Activated CD4-positive, alpha-beta memory T cell treated with anti-CD3 and anti-CD28 coated beads, Interleukin-2, amount 10 ng/mL, durations not matched to agents 7 days and 5 days (primary cell): ENCODE measurements at regions not wholly inside any gene's neighbourhood (a gene's known extent, or its start where the extent isn't known, plus 50 kb on each side); places are given as distances from the start of the nearest gene placed in this dataset.

ENCODE experiments used
- CTCF ChIA-PET: fragments of 350-600 bp; sonication (Branson Sonifier 250); formaldehyde crosslinking; loops from one replicate; lab custom pipeline; 2021; ENCODE audit warnings: antibody characterized with exemption, inconsistent platforms; lab: Charles Lee
- POLR2A ChIA-PET: fragments of 350-600 bp; sonication (Branson Sonifier 250); formaldehyde crosslinking; loops from one replicate; lab custom pipeline; 2021; ENCODE audit warnings: antibody characterized with exemption; lab: Charles Lee
- DNase-seq: peaks from one replicate; pipeline ENCODE4 v3.0.0-alpha.2; 2020
- H3K27ac Mint-ChIP-seq: one replicate; pipeline ENCODE4 v1.8.0; 2021; ENCODE audit warnings: mild to moderate bottlenecking, mixed read lengths
- H3K27me3 Mint-ChIP-seq: one replicate; pipeline ENCODE4 v1.8.0; 2021; ENCODE audit warnings: mixed read lengths
- H3K36me3 Mint-ChIP-seq: one replicate; pipeline ENCODE4 v1.8.0; 2021; ENCODE audit warnings: low read depth, mixed read lengths
- H3K4me1 Mint-ChIP-seq: one replicate; pipeline ENCODE4 v1.8.0; 2021; ENCODE audit warnings: mixed read lengths
- H3K4me3 Mint-ChIP-seq: one replicate; pipeline ENCODE4 v1.8.0; 2021; ENCODE audit warnings: mild to moderate bottlenecking, mixed read lengths
- H3K9me3 Mint-ChIP-seq: one replicate; pipeline ENCODE4 v1.8.0; 2021; ENCODE audit warnings: mixed read lengths

- CTCF ChIA-PET = interaction anchor here (0.5 kb wide), 1 partner anchor 471 kb away, joined by 4 read pairs; no protein-coding TSS in a partner anchor
- DNase-seq = no peak
- Mint-ChIP-seq H3K36me3 (no peaks in the 10 kb centered on the region), H3K4me1 (no peaks in the 10 kb centered on the region), H3K4me3 (no peak overlapping the region), H3K27ac (no peak overlapping the region), H3K27me3 (peaks cover 4% of the 10 kb centered on the region), H3K9me3 (no peaks in the 10 kb centered on the region)
- POLR2A ChIA-PET = no interaction called here
These were observed 123.2 kb upstream of the SLC30A5 start for GRCh38 chr5:68970617-68971016.

GRCh38 chr5:68973696-68974095, 120.1 kb upstream of the SLC30A5 start:
- Mint-ChIP-seq H3K36me3 (no peaks in the 10 kb centered on the region), H3K4me1 (no peaks in the 10 kb centered on the region), H3K9me3 (no peaks in the 10 kb centered on the region), H3K27ac (no peak overlapping the region), H3K4me3 (no peak overlapping the region), H3K27me3 (peaks cover 6% of the 10 kb centered on the region)
- POLR2A ChIA-PET = no interaction called here
- no peak for DNase-seq
- CTCF ChIA-PET = no interaction called here

DNA sequence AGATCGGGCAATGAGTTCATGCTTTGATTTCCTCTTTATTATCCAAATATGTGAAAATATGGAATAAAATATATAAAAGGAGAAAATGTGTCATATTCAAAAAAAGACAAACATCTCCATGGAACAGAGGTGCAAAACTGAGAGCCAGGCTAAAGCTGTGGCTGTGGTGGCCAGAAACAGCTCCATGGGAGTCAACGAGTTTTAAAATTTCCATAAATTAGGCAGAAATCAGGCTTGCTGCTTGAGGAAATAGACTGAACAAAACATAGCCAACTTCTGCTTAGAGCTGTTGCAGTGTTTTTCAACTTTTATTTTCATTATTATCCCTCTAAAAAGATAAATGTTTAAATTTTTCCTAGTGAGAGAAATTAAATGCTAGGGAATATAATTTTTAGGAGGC, 110.8 kb upstream of the SLC30A5 start:
- Mint-ChIP-seq H3K4me3 (no peak overlapping the region), H3K9me3 (no peaks in the 10 kb centered on the region), H3K27me3 (peaks cover 25% of the 10 kb centered on the region), H3K27ac (no peak overlapping the region), H3K36me3 (no peaks in the 10 kb centered on the region), H3K4me1 (no peaks in the 10 kb centered on the region)
- ChIA-PET POLR2A (no interaction called here), CTCF (no interaction called here)
- DNase-seq = no peak

GRCh38 chr5:68983959-68984358, 109.9 kb upstream of the SLC30A5 start:
- no peak for DNase-seq
- Mint-ChIP-seq H3K27ac (no peak overlapping the region), H3K36me3 (no peaks in the 10 kb centered on the region), H3K4me1 (no peaks in the 10 kb centered on the region), H3K4me3 (no peak overlapping the region), H3K27me3 (peaks cover 19% of the 10 kb centered on the region), H3K9me3 (no peaks in the 10 kb centered on the region)
- CTCF ChIA-PET = no interaction called here
- POLR2A ChIA-PET = no interaction called here

GRCh38 chr5:68991279-68992084, 102.3 kb upstream of the SLC30A5 start:
- H3K27me3 Mint-ChIP-seq = peaks cover 3% of the 10 kb centered on the region
- no peak overlapping the region for H3K4me3 Mint-ChIP-seq
- H3K36me3 Mint-ChIP-seq = no peaks in the 10 kb centered on the region
- peaks cover 17% of the 10 kb centered on the region for H3K4me1 Mint-ChIP-seq
- H3K27ac Mint-ChIP-seq = no peak overlapping the region
- no peak for DNase-seq
- ChIA-PET CTCF (no interaction called here), POLR2A (no interaction called here)
- no peaks in the 10 kb centered on the region for H3K9me3 Mint-ChIP-seq

DNA sequence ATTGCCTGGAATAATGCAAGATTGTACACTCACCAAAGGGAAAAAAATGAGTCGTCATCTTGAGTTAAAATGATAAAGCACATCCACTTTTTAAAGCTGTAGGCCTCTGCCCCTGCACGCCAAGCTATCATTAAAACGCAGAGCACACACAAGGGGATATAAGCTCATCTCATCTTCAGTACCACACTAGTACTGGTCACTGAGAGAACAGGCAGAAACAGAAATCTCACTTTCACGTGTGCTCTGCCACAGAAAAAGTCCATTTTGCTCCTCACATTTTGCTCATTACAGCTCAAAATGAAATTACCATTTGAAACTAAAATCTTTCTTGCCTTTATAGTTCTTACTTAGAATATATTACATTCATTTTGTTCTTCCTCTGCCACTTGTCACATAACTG, 99.2 kb upstream of the SLC30A5 start:
- Mint-ChIP-seq H3K27ac (no peak overlapping the region), H3K4me3 (no peak overlapping the region), H3K9me3 (no peaks in the 10 kb centered on the region), H3K4me1 (peaks cover 17% of the 10 kb centered on the region), H3K27me3 (peaks cover 3% of the 10 kb centered on the region), H3K36me3 (no peaks in the 10 kb centered on the region)
- ChIA-PET CTCF (no interaction called here), POLR2A (no interaction called here)
- DNase-seq = no peak

GRCh38 chr5:68995845-68996545, 97.8 kb upstream of the SLC30A5 start:
- POLR2A ChIA-PET = no interaction called here
- Mint-ChIP-seq H3K4me1 (peaks cover 17% of the 10 kb centered on the region), H3K36me3 (no peaks in the 10 kb centered on the region), H3K9me3 (no peaks in the 10 kb centered on the region), H3K4me3 (no peak overlapping the region), H3K27me3 (no peaks in the 10 kb centered on the region), H3K27ac (no peak overlapping the region)
- CTCF ChIA-PET = no interaction called here
- DNase-seq = no peak

DNA sequence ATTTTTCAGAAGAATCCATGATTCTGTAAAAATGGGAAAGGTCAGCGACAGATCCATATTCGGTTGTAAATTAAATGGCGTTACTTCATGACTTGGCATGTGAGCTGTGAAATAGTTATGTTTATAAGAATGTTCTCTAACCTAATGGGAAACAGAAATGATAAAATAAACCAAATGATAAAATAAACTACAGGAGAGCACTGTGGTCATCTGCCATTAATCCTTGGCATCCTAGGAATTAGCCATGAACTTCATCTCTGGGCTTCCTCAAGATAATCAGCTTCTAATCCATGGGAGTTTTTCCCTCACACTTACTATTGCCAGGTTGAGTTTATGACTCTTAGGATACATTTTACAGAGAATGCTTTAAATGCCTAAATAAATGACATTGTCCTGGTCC, 94.6 kb upstream of the SLC30A5 start:
- H3K36me3 Mint-ChIP-seq = no peaks in the 10 kb centered on the region
- DNase-seq = no peak
- no peaks in the 10 kb centered on the region for H3K9me3 Mint-ChIP-seq
- H3K4me3 Mint-ChIP-seq = no peak overlapping the region
- H3K27ac Mint-ChIP-seq = no peak overlapping the region
- peaks cover 15% of the 10 kb centered on the region for H3K4me1 Mint-ChIP-seq
- ChIA-PET CTCF (interaction anchor here (0.9 kb wide), 1 partner anchor 8 kb away, joined by 3 read pairs; no protein-coding TSS in a partner anchor), POLR2A (no interaction called here)
- H3K27me3 Mint-ChIP-seq = peaks cover 3% of the 10 kb centered on the region

GRCh38 chr5:69000216-69000919, 93.4 kb upstream of the SLC30A5 start:
- H3K4me3 Mint-ChIP-seq = no peak overlapping the region
- H3K36me3 Mint-ChIP-seq = no peaks in the 10 kb centered on the region
- no peak for DNase-seq
- no peaks in the 10 kb centered on the region for H3K9me3 Mint-ChIP-seq
- H3K27ac Mint-ChIP-seq = no peak overlapping the region
- POLR2A ChIA-PET = no interaction called here
- peaks cover 8% of the 10 kb centered on the region for H3K27me3 Mint-ChIP-seq
- H3K4me1 Mint-ChIP-seq = peaks cover 9% of the 10 kb centered on the region
- CTCF ChIA-PET = no interaction called here

DNA sequence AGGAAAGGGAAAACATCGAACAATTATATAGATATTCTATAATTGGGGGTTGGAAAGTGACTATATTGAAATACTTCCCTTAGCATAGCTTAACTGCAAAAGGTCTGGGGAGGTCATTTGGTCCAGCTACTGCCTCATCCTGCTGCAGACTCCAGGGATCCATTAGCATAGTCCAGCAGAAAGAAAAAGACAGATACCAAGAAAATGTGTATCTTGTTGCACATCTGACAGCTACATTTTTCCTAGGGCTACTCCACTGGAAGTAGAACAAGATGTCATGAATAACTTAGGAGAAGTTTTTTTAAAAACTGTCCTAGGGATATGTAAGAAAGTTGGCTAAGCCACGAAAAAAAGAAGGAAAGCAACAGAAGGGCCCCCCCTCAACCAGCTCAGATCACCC, 92.9 kb upstream of the SLC30A5 start:
- DNase-seq = no peak
- Mint-ChIP-seq H3K9me3 (no peaks in the 10 kb centered on the region), H3K27ac (no peak overlapping the region), H3K36me3 (no peaks in the 10 kb centered on the region), H3K27me3 (peaks cover 8% of the 10 kb centered on the region), H3K4me1 (peaks cover 3% of the 10 kb centered on the region), H3K4me3 (no peak overlapping the region)
- ChIA-PET CTCF (no interaction called here), POLR2A (no interaction called here)

- DNase-seq = no peak
- H3K36me3 Mint-ChIP-seq = no peaks in the 10 kb centered on the region
- no peaks in the 10 kb centered on the region for H3K9me3 Mint-ChIP-seq
- no peak overlapping the region for H3K27ac Mint-ChIP-seq
- H3K4me3 Mint-ChIP-seq = no peak overlapping the region
- H3K27me3 Mint-ChIP-seq = peaks cover 14% of the 10 kb centered on the region
- ChIA-PET POLR2A (no interaction called here), CTCF (no interaction called here)
- H3K4me1 Mint-ChIP-seq = no peaks in the 10 kb centered on the region
These were observed 92.2 kb upstream of the SLC30A5 start for GRCh38 chr5:69001627-69002026.

- DNase-seq = no peak
- H3K4me1 Mint-ChIP-seq = no peaks in the 10 kb centered on the region
- H3K27ac Mint-ChIP-seq = no peak overlapping the region
- H3K36me3 Mint-ChIP-seq = no peaks in the 10 kb centered on the region
- peaks cover 23% of the 10 kb centered on the region for H3K27me3 Mint-ChIP-seq
- ChIA-PET POLR2A (no interaction called here), CTCF (no interaction called here)
- no peaks in the 10 kb centered on the region for H3K9me3 Mint-ChIP-seq
- no peak overlapping the region for H3K4me3 Mint-ChIP-seq
These were observed 89.7 kb upstream of the SLC30A5 start for GRCh38 chr5:69004127-69004526.

GRCh38 chr5:69004676-69005075, 89.1 kb upstream of the SLC30A5 start:
- CTCF ChIA-PET = no interaction called here
- Mint-ChIP-seq H3K4me3 (no peak overlapping the region), H3K4me1 (no peaks in the 10 kb centered on the region)

More at GRCh38 chr5:69004676-69005075, 89.1 kb upstream of the SLC30A5 start:
- DNase-seq = no peak
- POLR2A ChIA-PET = no interaction called here
- Mint-ChIP-seq H3K9me3 (no peaks in the 10 kb centered on the region), H3K27me3 (peaks cover 23% of the 10 kb centered on the region), H3K36me3 (no peaks in the 10 kb centered on the region), H3K27ac (no peak overlapping the region)
